H1 (cell line): ENCODE measurements at regions not wholly inside any gene's neighbourhood (a gene's known extent, or its start where the extent isn't known, plus 50 kb on each side); places are given as distances from the start of the nearest gene placed in this dataset.

Experiments used
- BCL11A ChIP-seq, 2 experiments: IDR thresholded peaks; one replicate each; pipeline ENCODE4 v1.6.1; 2011; ENCODE audit warnings: low read depth in 2 of 2, low read length in 2 of 2, mild to moderate bottlenecking in 2 of 2
- NANOG ChIP-seq: IDR thresholded peaks from 2 replicates; pipeline ENCODE4 v1.6.1; 2011; ENCODE audit warnings: low read length, low read depth, mild to moderate bottlenecking, inconsistent platforms; ENCODE audit not compliant: insufficient read depth, poor library complexity, severe bottlenecking
- RNF2 ChIP-seq: fragments of 200-900, 300-1000 bp; sonication (generic); IDR thresholded peaks from 2 replicates; pipeline ENCODE4 v1.7.1; 2016; ENCODE audit warnings: borderline replicate concordance, low read depth, mild to moderate bottlenecking, antibody characterized with exemption, low read length; ENCODE audit not compliant: poor library complexity, severe bottlenecking; ENCODE audit errors: missing control alignments
- TAF7 ChIP-seq: optimal IDR thresholded peaks from 2 replicates; pipeline ENCODE3; 2011; ENCODE audit warnings: low read depth, mild to moderate bottlenecking, inconsistent platforms, low read length, moderate library complexity, borderline replicate concordance
- TEAD4 ChIP-seq: IDR thresholded peaks from 2 replicates; pipeline ENCODE4 v1.6.1; 2012; ENCODE audit warnings: low read depth, low read length, inconsistent platforms, mixed read lengths
- USF2 ChIP-seq: IDR thresholded peaks from 2 replicates; pipeline ENCODE4 v1.6.1; 2011; ENCODE audit warnings: low read length, improper control_type of control experiment

- TF ChIP-seq BCL11A (IDR thresholded peaks at IDR 0.05; ENCODE audit: low read depth in 2 of 2, low read length in 2 of 2) (no peak), USF2 (no peak), TEAD4 (no peak), NANOG (no peak), TAF7 (no peak), RNF2 (no peak)
- TF ChIP-seq, all 59 proteins: peak for 0
Measured at GRCh38 chr10:26622891-26623290, 74.6 kb upstream of the PDSS1 start (continued).
